ENCODE measurements at regions not wholly inside any gene's neighbourhood (a gene's known extent, or its start where the extent isn't known, plus 50 kb on each side); places are given as distances from the start of the nearest gene placed in this dataset.

- no peak for DNase-seq (ENCODE audit: low read depth)
- no peak for TF ChIP-seq CTCF (IDR thresholded peaks at IDR 0.05; ENCODE audit: insufficient read depth, low read length)
- H3K4me3 ChIP-seq (ENCODE audit: low read depth, low read length): no peak overlapping the region
Observed at GRCh38 chr17:79440251-79440650, 170.6 kb downstream of the RBFOX3 start.

GRCh38 chr17:79439493-79439892 is 171.4 kb downstream of the RBFOX3 start:
- no peak for DNase-seq (ENCODE audit: low read depth)
- TF ChIP-seq CTCF (IDR thresholded peaks at IDR 0.05; ENCODE audit: insufficient read depth, low read length): no peak
- no peak overlapping the region for H3K4me3 ChIP-seq (ENCODE audit: low read depth, low read length)

GRCh38 chr17:79438546-79439334 is 172.1 kb downstream of the RBFOX3 start:
- no peak overlapping the region for H3K4me3 ChIP-seq (ENCODE audit: low read depth, low read length)
- TF ChIP-seq CTCF (IDR thresholded peaks at IDR 0.05; ENCODE audit: insufficient read depth, low read length): no peak
- no peak for DNase-seq (ENCODE audit: low read depth)

DNA sequence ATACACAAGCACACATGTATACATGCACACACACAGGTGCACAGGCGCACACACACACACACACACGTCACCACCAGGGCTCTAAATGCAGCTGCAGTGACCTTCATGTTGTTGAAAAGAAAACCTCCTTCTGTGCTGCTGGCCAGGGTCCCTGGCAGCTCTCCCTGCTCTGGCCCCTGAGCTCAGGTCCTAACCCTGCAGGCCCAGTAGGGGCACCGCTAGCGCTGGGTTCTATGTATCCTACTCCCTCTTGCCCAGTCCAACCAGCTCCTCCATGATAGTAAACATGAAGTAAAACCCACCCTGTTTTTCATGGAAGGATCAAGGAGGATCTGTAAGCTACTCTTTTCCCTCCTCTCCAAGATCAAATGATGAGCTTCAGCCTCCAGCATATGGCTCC is 172.8 kb downstream of the RBFOX3 start:
- no peak for DNase-seq (ENCODE audit: low read depth)
- no peak for TF ChIP-seq CTCF (IDR thresholded peaks at IDR 0.05; ENCODE audit: insufficient read depth, low read length)
- H3K4me3 ChIP-seq (ENCODE audit: low read depth, low read length): no peak overlapping the region

- no peak overlapping the region for H3K4me3 ChIP-seq (ENCODE audit: low read depth, low read length)
- TF ChIP-seq CTCF (IDR thresholded peaks at IDR 0.05; ENCODE audit: insufficient read depth, low read length): no peak
- no peak for DNase-seq (ENCODE audit: low read depth)
Observed at GRCh38 chr17:79437081-79437480, 173.8 kb downstream of the RBFOX3 start.

DNA sequence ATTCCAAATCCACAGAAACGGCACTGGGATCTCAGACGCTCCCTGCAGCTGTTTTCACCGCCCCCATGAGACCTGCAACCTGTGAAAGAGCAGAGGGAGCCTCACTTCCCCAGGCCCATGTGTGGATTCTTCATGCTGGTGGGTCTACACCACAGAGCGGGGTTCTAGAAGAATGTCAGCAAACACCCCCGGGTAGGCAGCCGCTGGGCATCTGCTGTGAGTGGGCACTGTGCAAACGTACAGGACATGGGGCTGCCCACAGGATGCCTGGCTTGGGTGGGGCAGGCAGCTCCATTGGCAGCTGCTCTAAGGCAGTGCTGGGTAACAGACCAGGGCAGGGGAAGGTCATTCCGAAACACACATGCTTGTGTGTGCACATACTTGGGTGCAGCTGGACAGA is 174.9 kb downstream of the RBFOX3 start:
- DNase-seq (ENCODE audit: low read depth): no peak
- no peak for TF ChIP-seq CTCF (IDR thresholded peaks at IDR 0.05; ENCODE audit: insufficient read depth, low read length)
- H3K4me3 ChIP-seq (ENCODE audit: low read depth, low read length): no peak overlapping the region

GRCh38 chr17:79435296-79435695 is 175.6 kb downstream of the RBFOX3 start:
- no peak for TF ChIP-seq CTCF (IDR thresholded peaks at IDR 0.05; ENCODE audit: insufficient read depth, low read length)
- H3K4me3 ChIP-seq (ENCODE audit: low read depth, low read length): no peak overlapping the region
- DNase-seq (ENCODE audit: low read depth): no peak

Data from fibroblast of the aortic adventitia (primary cell).